ENCODE measurements at regions not wholly inside any gene's neighbourhood (a gene's known extent, or its start where the extent isn't known, plus 50 kb on each side); places are given as distances from the start of the nearest gene placed in this dataset.
"Not testable (repeated sequence)": the region's sequence is repeated elsewhere in the genome, so short reads cannot be mapped to it uniquely, and the experiment has no call there.

- TF ChIP-seq CTCF (IDR thresholded peaks at IDR 0.05; ENCODE audit: low read depth, low read length), result no peak
- Histone ChIP-seq H3K4me3 (ENCODE audit: low read depth, low read length) (no peak overlapping the region), H3K36me3 (no peaks in the 10 kb centered on the region), H3K27me3 (ENCODE audit: insufficient read depth, low read depth, severe bottlenecking) (no peaks in the 10 kb centered on the region), H3K9me3 (ENCODE audit: severe bottlenecking) (peaks cover 13% of the 10 kb centered on the region), H3K27ac (no peak overlapping the region)
- DNase-seq, result no peak
These were observed 84.6 kb upstream of the SLC7A14 start for GRCh38 chr3:170670504-170670903.

- not testable (repeated sequence) for H3K36me3 ChIP-seq; H3K4me3 ChIP-seq (ENCODE audit: low read depth, low read length); H3K9me3 ChIP-seq (ENCODE audit: severe bottlenecking); H3K27me3 ChIP-seq (ENCODE audit: insufficient read depth, low read depth, severe bottlenecking); DNase-seq; H3K27ac ChIP-seq
These were observed 77.1 kb upstream of the SLC7A14 start for GRCh38 chr3:170662986-170663385.

GRCh38 chr3:170660139-170660538 lies 74.3 kb upstream of the SLC7A14 start:
- Histone ChIP-seq H3K27ac (no peak overlapping the region), H3K36me3 (no peaks in the 10 kb centered on the region), H3K9me3 (ENCODE audit: severe bottlenecking) (no peaks in the 10 kb centered on the region), H3K4me3 (ENCODE audit: low read depth, low read length) (no peak overlapping the region), H3K27me3 (ENCODE audit: insufficient read depth, low read depth, severe bottlenecking) (no peaks in the 10 kb centered on the region)
- DNase-seq, result no peak
- TF ChIP-seq CTCF (IDR thresholded peaks at IDR 0.05; ENCODE audit: low read depth, low read length), result no peak

- TF ChIP-seq CTCF (IDR thresholded peaks at IDR 0.05; ENCODE audit: low read depth, low read length), result no peak
- Histone ChIP-seq H3K9me3 (ENCODE audit: severe bottlenecking) (no peaks in the 10 kb centered on the region), H3K27me3 (ENCODE audit: insufficient read depth, low read depth, severe bottlenecking) (no peaks in the 10 kb centered on the region), H3K27ac (no peak overlapping the region), H3K36me3 (no peaks in the 10 kb centered on the region), H3K4me3 (ENCODE audit: low read depth, low read length) (no peak overlapping the region)
- no peak for DNase-seq
These were observed 71.4 kb upstream of the SLC7A14 start for GRCh38 chr3:170657312-170657711.

- no peaks in the 10 kb centered on the region for H3K36me3 ChIP-seq
- H3K27me3 ChIP-seq (ENCODE audit: insufficient read depth, low read depth, severe bottlenecking), result no peaks in the 10 kb centered on the region
- TF ChIP-seq CTCF (IDR thresholded peaks at IDR 0.05; ENCODE audit: low read depth, low read length), result no peak
- no peak overlapping the region for H3K4me3 ChIP-seq (ENCODE audit: low read depth, low read length)
- DNase-seq, result no peak
- no peak overlapping the region for H3K27ac ChIP-seq
- H3K9me3 ChIP-seq (ENCODE audit: severe bottlenecking), result no peaks in the 10 kb centered on the region
These were observed 70.4 kb upstream of the SLC7A14 start for GRCh38 chr3:170656284-170656683.

GRCh38 chr3:170653801-170654200 lies 67.9 kb upstream of the SLC7A14 start:
- Histone ChIP-seq H3K27me3 (ENCODE audit: insufficient read depth, low read depth, severe bottlenecking) (no peaks in the 10 kb centered on the region), H3K36me3 (no peaks in the 10 kb centered on the region), H3K9me3 (ENCODE audit: severe bottlenecking) (no peaks in the 10 kb centered on the region), H3K27ac (no peak overlapping the region), H3K4me3 (ENCODE audit: low read depth, low read length) (no peak overlapping the region)
- no peak for DNase-seq
- TF ChIP-seq CTCF (IDR thresholded peaks at IDR 0.05; ENCODE audit: low read depth, low read length), result no peak

All from WERI-Rb-1 (cell line).